GM18873 (cell line): ENCODE measurements at regions not wholly inside any gene's neighbourhood (a gene's known extent, or its start where the extent isn't known, plus 50 kb on each side); places are given as distances from the start of the nearest gene placed in this dataset.
"Not testable (repeated sequence)": the region's sequence is repeated elsewhere in the genome, so short reads cannot be mapped to it uniquely, and the experiment has no call there.

ENCODE experiments used
- ATAC-seq: cut with Tn5 transposase; IDR thresholded peaks from one replicate; pipeline ENCODE4 v1.9.1; 2021; ENCODE audit warnings: mild to moderate bottlenecking, moderate library complexity, moderate number of reproducible peaks; ENCODE audit not compliant: unreplicated experiment, low FRiP score

DNA sequence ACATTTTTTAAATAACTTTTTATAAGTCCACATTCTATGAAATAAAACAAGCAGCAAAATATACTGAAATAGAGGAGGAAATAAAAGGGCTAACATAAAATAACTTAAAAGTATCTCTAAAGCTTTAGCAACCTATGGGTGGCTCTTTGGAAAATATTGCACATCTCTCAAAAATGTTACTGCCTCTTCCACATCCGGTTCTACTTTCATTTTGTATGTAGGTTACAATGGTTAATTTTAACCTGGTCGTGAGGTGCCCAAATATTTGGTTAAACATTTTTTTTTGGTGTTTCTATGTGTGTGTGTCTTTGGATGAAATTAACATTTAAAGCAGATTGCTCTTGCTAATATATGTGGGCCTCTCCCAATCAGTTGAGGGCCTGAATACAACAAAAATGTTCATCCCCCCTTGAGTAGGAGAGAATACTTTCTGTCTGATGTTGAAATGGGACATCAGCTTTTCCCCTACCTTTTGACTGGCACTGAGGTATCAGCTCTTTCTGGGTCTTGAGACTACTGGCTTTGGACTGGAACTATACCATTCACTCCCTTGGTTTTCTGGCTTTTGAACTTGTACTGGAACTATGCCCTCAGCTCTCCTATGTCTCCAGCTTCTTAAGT lies 353.0 kb downstream of the ADAM29 start:
- ATAC-seq, result peak; percentile 66

DNA sequence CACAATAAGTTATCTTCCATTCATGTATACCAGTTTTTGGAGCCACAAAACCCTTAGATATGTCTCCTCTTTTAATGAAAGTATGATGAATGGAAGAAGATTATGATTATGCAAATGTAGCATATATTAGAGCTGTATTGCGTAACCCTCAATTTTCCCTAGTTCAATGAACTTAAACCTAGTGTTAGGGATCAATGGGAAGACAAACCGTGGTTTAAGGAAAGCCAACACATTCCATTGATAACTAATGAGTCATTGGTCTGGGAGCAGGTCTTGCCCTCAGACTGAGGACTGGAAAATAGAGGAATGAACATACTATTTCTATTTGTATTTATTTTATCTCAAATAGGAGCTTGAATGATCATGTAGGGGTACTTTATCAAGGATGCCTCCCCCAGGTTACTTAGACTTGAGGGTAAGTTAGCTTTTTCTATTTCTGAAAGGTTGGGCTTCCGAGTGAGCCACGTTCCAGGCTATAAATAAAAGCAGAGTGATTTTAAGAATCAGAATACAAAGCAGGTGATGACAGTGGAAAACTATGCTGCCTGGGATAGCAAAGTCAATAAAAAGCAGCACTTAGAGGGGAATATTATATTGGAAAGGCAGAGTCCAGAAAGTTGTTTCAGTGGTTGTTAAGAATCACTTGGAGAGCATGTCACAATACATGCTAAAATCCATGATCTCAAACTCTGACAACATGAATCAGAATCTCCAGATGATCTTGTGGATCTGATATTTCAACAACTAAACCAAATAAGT lies 356.0 kb downstream of the ADAM29 start:
- no peak for ATAC-seq

DNA sequence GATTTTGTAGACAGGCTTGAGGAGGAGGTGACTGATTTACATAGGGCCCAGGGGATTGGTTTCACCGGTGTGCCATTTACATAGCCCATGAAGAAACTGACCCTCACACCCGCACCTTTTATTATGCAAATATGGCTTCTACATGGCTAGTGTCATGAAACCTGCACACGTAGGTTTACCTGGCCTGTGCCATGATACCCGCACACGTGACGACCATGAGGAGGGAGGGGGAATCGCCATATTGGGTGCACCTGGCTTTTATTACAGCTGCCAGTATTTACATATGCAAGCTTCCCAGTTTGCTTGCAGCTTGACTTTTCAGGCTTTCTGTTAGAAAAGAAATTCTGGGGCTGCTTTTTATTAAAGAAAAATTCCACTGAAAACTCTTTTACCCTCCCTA lies 359.7 kb downstream of the ADAM29 start:
- ATAC-seq, result no peak

DNA sequence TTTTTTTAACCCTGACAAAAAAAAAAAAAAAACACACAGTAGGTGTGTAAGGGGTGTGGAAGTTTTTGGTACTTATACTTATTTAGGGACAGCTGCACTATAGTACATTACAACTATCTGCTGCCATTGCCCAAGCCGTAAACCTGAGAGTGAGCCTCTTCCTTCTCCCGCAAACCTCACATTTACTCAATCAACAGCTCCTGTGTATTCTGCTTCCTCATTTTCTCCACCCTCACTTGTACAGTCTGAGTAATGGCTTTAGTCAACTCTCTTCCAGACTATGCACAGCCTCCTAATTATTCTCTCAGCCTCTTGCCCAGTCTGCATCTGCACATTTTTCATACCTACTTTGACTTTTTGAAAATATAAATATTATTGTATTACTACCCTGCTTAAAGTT lies 362.0 kb downstream of the ADAM29 start:
- ATAC-seq, result no peak

DNA sequence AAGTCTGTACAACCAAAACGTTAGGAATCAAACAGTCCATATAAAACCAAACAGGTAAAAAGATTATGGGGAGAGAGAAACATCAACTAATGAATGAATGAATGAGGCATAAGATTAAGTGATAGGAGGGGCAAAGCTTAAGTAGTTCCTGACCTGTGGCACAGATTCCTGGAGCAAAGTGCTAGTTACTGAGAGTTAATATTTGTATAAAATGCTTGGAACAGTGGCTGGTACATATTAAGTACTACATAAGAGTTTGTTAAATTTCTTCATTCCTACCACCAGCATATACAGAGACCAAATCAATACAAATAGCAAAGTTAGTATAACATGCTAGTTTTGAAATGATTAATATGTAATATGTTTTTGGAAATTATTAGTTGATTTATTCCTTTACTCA lies 363.7 kb downstream of the ADAM29 start:
- ATAC-seq, result no peak

DNA sequence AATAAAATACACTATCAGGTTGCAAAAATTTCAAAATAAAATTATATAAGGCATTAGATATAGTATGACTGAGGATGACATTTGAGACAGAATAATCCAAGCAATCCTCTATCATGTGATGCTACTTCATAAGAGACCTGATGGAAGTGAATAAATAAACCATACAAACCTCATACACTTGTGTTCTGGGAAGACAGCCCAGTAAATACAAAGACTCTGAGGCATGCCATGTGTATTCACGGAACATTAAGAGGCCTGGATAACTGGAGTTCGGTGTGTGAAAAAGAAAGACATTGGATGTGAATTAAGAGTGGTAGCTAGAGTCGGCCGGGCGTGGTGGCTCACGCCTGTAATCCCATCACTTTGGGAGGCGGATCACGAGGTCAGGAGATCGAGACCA lies 364.2 kb downstream of the ADAM29 start:
- no peak for ATAC-seq

DNA sequence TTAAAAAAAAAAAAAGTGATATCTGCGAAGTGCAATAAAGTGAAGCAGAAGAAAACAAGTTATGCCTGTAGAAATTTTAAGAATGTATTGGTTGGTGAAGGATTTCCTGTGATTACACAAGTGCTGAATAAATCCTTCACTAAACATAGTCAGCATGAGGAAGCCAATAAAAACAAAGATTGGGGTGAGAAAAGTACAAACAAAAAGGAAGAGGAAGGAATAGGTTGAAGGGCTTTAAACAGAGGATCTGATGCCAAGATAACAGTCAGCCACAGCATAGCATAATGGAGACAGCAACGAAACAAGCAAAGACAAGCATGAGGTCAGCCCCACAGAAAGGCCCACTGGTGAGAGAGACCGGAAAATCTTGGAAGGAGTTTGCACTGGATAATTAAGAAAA lies 372.2 kb downstream of the ADAM29 start:
- ATAC-seq, result no peak

DNA sequence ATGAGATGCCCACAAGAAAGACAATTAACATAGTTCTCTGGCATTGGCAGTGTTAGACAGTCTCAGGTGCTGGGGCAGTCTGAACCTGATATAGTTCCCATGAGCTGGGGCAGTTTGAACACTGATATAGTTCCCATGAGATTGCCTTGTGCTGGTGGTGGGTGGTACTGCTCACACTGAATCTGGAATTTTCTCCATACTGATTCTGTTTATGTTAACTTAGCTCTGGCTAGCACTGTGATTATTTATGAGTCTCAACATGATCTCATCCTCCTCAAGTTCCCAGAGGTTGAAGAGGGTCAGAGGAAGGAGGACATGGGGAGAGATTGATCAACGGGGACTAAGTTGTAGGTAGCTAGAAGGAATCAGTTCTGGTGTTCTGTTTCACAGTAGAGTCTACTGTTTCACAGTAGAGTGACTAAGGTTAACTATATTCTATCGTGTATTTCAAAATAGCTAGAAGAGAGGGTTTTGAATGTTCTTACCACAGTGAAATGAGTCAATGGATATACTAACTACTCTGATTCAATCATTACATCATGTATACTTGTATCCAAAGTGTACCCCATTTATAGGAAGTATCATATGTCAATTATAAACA lies 379.9 kb downstream of the ADAM29 start:
- ATAC-seq, result no peak

DNA sequence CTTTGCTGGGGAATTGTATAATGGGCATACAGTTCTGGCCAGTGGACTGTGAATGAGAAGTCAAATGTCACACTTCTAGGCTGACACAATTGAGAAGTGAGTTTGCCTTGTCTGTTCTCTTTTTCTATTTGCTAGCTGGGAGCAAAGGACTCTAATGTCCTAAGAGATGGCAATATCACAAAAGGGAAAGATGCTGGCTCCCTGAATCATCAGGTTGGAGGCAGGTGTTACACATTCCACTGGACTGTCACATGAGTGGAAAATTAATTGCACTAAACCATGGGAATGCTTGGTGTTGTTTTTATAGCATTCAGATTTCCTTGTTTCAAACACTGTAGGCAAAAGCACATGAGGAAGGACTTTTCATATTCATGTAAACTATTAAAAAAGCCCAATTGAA lies 388.3 kb downstream of the ADAM29 start:
- no peak for ATAC-seq

DNA sequence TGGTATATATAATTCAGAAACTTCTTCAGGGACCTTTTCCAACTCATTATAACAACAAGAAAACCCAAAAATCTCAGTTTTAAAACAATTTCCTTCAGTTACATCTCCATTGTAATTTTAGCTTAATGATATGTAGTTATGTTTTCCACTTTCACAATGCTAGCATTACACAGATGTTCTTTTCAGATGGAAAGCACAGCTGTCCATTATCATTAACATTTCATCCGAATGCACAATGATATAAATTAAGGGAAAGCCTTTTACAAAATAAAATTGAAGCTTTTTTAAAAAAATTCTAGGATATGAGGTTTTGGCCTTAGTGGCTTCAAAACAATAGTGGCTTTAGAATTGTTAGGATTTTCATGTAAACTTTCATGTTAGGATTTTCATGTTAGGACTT lies 389.2 kb downstream of the ADAM29 start:
- ATAC-seq, result no peak

DNA sequence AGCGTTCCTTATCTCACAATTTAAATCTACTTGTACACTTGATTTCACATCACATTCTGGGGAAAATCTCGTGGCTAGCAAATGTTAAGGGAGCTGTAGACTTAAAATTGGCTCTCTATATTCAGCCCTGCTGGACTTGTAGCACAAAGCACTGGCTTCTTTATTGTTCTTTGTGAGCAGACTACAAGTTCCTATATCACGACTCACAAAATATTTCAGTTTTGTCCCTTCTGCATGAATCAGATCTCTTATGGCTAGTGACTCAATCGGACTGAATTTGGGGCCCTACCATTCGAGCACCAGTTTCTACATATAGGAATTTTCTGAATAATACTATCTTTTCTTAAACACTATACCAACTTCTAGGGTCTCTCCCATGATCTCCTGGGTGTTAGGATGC lies 390.1 kb downstream of the ADAM29 start:
- ATAC-seq, result no peak

DNA sequence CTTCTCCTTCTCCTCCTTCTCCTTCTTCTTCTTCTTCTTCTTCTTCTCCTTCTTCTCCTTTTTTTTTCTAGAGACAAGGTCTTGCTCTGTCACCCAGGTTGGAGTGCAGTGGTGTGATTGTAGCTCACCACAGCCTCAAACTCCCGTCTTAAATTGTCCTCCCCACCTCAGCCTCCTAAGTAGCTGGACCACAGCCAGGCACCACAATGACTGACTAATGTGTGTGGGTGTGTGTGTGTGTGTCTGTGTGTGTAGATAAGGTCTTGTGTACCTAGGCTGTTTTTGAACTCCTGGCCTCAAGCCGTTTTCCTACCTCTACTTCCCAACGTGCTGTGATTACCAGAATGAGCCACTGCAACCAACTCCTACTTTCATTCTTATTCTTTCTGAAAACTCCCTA lies 390.9 kb downstream of the ADAM29 start:
- no peak for ATAC-seq

DNA sequence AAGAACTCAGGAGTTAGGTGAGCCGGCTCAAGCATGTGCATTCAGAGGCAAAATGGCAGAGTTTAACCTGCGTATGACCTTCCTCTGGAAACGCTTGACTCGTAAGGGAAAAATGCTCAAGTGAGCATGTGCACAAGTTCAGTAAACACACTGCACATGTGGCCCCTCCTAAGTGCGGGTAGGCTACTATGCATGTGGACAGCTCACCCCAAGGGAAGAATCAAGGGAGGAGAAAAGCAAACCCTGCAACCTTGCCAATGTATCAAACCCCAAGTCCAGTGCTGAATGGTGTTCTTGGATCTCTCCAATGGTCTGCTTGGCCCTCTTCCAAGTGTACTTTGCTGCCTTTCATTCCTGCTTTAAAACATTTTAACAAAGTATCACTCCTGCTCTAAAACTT lies 407.1 kb downstream of the ADAM29 start:
- no peak for ATAC-seq

DNA sequence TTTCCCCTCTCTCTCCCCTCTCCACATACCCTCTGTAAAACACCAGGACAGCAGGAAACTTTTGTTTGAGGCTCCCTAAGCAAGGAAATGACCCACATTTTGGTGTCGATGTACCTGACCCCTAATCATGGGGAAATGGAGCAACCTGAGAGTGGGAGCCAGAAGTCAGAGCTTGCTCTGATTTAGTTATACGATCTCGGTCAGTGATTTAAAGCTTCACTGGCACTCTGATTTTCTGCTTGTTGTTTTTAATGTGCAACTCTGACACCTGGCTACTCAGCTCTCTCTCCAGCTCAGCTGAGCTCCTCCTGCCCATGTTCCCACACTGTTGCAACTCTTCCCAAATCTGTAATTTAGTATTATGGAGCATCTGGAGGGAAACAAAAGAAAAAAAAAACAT lies 408.6 kb downstream of the ADAM29 start:
- no peak for ATAC-seq

DNA sequence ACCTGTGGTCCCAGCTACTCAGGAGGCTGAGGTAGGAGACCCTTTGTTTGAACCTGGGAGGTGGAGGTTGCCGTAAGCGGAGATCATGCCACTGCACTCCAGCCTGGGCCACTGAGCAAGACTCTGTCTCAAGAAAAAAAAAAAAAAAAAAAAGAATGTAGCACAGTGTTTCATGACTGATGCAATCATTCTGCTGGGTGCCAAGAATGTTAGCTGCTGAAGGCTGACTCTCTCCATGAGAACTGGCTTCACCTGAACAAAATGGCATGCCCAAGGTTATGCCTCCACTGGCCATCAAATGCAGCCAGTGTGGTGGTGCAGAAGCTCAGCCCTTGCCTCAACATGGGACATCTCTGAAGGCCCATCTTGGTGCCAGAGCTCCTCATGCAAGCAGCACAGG lies 412.1 kb downstream of the ADAM29 start:
- no peak for ATAC-seq

DNA sequence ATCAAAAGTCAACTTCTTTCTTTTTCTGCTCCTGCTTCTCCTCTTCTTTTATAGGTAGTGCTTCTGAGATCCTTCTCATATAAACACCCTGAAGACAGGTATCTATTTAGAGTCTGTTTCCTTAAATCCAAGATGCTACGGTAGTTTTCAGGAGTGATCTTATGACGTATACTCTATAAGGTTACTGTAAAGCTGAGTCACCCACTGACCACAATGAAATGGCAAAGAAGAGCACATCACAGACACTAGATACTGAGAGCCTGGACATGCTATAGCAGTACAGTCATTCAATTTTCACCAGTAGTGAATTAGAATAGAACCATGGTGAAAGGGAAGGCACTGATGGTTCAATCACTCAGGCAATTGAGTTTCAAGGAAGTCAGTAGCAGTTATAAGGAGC lies 412.5 kb downstream of the ADAM29 start:
- no peak for ATAC-seq

DNA sequence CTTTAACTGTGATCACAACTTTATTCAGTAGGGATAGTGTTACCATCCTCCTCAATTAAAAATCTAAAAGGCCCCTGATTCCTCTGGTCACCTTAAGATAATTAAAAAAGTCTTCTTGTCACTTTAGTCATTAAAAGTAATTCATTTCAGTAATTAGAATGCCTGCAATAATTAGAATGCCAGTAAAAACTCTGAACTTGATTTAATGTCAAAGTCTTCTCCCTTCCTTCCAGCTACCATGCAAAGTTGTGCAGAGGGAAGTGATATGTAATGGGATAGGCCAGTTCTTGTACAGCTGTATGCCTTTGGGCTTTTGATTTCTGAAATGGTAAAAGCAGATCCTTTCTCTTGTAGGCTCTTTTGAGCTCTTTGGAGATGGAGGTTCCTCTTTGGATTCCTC lies 417.2 kb downstream of the ADAM29 start:
- no peak for ATAC-seq

DNA sequence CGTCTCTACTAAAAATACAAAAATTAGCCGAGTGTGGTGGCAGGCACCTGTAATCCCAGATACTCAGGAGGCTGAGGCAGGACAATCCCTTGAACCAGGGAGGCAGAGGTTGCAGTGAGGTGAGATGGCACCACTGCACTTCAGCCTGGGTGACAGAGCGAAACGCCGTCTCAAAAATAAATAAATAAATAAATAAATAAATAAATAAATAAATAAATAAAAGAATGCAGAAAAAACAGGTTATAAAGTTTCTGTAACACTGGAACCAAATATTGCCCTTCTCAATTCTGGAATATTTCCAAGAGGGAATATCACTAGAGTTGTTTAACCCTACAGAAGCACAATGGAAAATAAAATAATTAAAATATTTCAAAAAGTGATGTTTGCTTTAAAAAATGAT lies 418.4 kb downstream of the ADAM29 start:
- ATAC-seq, result not testable (repeated sequence)

DNA sequence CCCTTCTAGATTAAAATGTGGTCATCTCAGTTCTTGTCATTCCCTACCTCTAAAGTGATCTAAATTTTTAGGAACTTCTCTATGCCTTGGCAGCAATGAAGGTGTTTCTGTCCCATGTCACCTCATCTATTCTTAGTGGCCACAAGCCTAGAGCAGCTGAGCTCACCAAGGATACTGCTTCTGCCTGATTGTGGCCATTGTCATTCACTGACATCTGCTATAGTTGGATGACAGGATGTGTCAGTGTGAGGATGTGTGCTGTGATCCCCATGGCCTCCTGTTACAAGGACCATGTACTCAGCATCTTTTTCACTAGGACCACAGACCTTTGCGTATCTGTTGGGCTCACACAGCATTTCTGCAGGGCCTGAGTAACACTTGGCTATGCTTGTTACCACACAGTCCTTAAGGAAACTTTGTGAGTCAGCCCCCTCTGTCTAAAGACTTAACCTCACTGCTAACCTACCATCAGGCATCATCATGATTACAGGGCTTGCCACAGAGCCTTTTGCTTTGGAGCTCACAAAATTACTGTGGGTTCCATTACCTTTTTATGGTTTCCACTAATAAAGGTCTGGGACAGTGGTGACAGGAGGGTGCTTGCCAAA lies 421.0 kb downstream of the ADAM29 start:
- ATAC-seq, result no peak

DNA sequence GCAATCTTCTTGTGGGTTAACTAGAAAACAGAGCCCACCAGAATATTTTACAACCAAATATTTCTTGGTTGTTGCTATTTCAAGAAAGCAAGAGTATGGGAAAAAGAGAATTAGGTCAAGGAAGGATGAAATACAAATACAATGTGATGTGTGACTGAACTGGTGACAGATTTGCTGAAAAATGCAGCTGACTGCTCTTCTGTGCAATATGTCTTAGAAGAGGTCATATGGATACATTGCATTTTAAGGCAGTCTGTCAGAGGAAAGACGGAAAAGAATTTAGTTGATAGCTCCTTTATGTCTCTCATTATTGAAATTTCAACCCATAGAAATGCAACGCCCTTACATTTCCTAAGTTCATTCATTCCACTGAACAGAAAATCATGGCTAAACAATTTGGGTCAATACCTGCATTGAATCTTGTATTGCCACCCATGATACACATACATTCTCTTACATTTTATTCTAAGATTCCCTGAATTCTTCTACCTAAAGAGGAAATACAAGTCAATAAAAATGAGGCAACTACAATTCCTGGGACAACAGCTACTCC lies 423.1 kb downstream of the ADAM29 start:
- ATAC-seq, result no peak

DNA sequence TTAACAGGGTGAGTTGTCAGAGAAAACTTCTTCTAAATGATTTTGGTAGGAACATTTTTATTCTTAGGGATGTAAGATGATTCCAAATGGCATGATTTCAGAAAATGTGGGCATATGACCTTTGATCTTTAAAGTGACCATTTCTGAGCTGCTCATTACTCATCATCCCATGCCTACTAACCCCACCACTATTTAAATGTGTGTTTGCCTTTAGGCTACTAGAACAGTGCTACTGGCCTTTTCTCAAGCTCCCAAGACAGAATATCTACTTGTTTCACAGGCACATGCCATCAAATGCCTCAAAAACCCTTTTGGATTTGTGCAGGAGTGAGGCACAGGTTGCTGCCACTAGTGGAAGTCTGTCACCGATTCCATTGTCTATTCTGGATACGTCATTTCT lies 428.2 kb downstream of the ADAM29 start:
- ATAC-seq, result no peak
